GM18858 (cell line): ENCODE measurements at regions not wholly inside any gene's neighbourhood (a gene's known extent, or its start where the extent isn't known, plus 50 kb on each side); places are given as distances from the start of the nearest gene placed in this dataset.
"Not testable (repeated sequence)": the region's sequence is repeated elsewhere in the genome, so short reads cannot be mapped to it uniquely, and the experiment has no call there.

Experiments
- ATAC-seq: cut with Tn5 transposase; IDR thresholded peaks from one replicate; pipeline ENCODE4 v1.9.1; 2021; ENCODE audit not compliant: unreplicated experiment

- ATAC-seq = not testable (repeated sequence)
Measured at GRCh38 chr14:27363036-27363435, 765.2 kb upstream of the NOVA1 start.

GRCh38 chr14:27366596-27366995 is 768.8 kb upstream of the NOVA1 start:
- no peak for ATAC-seq

- ATAC-seq = no peak
Measured at GRCh38 chr14:27367345-27367744, 769.5 kb upstream of the NOVA1 start.

GRCh38 chr14:27370074-27370473 is 772.2 kb upstream of the NOVA1 start:
- ATAC-seq = no peak

- no peak for ATAC-seq
Measured at GRCh38 chr14:27370775-27371174, 772.9 kb upstream of the NOVA1 start.

GRCh38 chr14:27371209-27371608 is 773.4 kb upstream of the NOVA1 start:
- no peak for ATAC-seq

GRCh38 chr14:27371868-27372267 is 774.0 kb upstream of the NOVA1 start:
- ATAC-seq = no peak

GRCh38 chr14:27372771-27373170 is 774.9 kb upstream of the NOVA1 start:
- no peak for ATAC-seq

- ATAC-seq = no peak
Measured at GRCh38 chr14:27384124-27384523, 786.3 kb upstream of the NOVA1 start.

- ATAC-seq = no peak
Measured at GRCh38 chr14:27386391-27386790, 788.6 kb upstream of the NOVA1 start.

GRCh38 chr14:27387463-27387862 is 789.6 kb upstream of the NOVA1 start:
- ATAC-seq = no peak

- no peak for ATAC-seq
Measured at GRCh38 chr14:27389402-27389801, 791.6 kb upstream of the NOVA1 start.

- ATAC-seq = no peak
Measured at GRCh38 chr14:27390155-27390554, 792.3 kb upstream of the NOVA1 start.

GRCh38 chr14:27391331-27391730 is 793.5 kb upstream of the NOVA1 start:
- no peak for ATAC-seq

- ATAC-seq = no peak
Measured at GRCh38 chr14:27392153-27392552, 794.3 kb upstream of the NOVA1 start.

- no peak for ATAC-seq
Measured at GRCh38 chr14:27409944-27410343, 812.1 kb upstream of the NOVA1 start.

- no peak for ATAC-seq
Measured at GRCh38 chr14:27410981-27411380, 813.1 kb upstream of the NOVA1 start.

GRCh38 chr14:27427796-27428195 is 830.0 kb upstream of the NOVA1 start:
- no peak for ATAC-seq

- ATAC-seq = no peak
Measured at GRCh38 chr14:27435923-27436670, 838.3 kb upstream of the NOVA1 start.

- ATAC-seq = no peak
Measured at GRCh38 chr14:27484633-27485032, 886.8 kb upstream of the NOVA1 start.

- no peak for ATAC-seq
Measured at GRCh38 chr14:27485193-27485592, 887.4 kb upstream of the NOVA1 start.

- no peak for ATAC-seq
Measured at GRCh38 chr14:27506272-27506671, 908.4 kb upstream of the NOVA1 start.

- no peak for ATAC-seq
Measured at GRCh38 chr14:27528328-27528727, 930.5 kb upstream of the NOVA1 start.
